NCI-H82 (cell line): ENCODE measurements at regions not wholly inside any gene's neighbourhood (a gene's known extent, or its start where the extent isn't known, plus 50 kb on each side); places are given as distances from the start of the nearest gene placed in this dataset.
A peak's percentile ranks its signal among the peaks of the same experiment; 100 is the strongest.
"Not testable (repeated sequence)": the region's sequence is repeated elsewhere in the genome, so short reads cannot be mapped to it uniquely, and the experiment has no call there.

Source experiments
- DNase-seq: peaks from one replicate; lab custom pipeline; 2025; lab: John Stamatoyannopoulos, UW

DNA sequence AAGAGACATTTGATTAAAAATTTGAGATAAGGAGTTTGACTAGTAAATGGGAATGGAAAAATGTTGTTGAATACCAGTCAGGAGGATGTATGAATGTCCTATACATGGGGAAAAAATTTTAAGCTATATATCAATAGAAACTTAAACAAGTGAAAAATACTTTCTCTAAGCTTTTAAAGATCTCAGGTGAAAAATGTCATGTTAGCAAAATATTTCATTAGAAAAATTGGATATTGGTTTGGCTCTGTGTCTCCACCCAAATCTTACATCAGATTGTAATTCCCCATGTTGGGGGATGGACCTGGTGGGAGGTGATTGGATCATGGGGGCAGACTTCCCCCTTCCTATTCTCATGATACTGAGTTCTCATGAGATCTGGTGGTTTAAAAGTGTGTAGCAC lies 279.6 kb upstream of the CADM2 start:
- no peak for DNase-seq

DNA sequence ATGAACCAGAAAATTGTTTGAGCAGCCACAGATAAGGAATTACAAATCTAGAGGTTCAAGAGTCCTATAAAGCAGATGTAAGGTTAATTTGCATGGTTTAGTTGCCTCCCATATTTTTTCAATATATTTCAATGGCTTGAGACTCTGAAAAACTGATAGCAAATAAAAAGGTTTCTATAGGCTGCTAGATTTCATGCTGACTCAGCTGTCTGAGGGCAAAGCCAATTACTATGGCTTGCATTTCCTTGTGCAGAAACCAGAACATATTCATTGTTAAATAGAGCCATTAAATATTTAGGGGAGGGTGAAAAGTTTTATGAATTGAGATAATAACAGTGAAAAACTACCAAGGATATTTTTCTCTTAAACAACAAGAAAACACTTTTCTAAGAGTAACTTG lies 278.1 kb upstream of the CADM2 start:
- no peak for DNase-seq

DNA sequence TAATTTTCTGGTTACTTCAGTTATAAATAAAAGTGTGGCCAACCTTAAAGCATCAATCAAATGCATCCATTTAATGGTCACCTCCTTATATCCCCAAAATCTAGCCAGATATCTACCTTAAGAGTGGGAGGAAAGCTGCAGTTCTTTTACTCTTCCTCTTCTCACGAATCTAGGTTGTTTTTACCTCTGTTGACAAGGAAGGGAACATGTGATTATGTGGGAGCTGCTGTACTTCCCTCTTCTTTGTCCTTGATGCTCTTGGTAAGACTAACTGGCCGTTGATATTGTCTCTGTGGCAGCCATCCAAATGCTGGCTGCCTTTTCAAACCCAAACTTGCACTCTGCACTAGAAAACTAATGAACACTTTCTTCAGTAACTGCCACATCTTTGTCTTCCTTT lies 275.3 kb upstream of the CADM2 start:
- DNase-seq, result no peak

GRCh38 chr3:84685467-84685866 lies 273.3 kb upstream of the CADM2 start:
- no peak for DNase-seq

- no peak for DNase-seq
Observed at GRCh38 chr3:84692261-84692660, 266.5 kb upstream of the CADM2 start.

DNA sequence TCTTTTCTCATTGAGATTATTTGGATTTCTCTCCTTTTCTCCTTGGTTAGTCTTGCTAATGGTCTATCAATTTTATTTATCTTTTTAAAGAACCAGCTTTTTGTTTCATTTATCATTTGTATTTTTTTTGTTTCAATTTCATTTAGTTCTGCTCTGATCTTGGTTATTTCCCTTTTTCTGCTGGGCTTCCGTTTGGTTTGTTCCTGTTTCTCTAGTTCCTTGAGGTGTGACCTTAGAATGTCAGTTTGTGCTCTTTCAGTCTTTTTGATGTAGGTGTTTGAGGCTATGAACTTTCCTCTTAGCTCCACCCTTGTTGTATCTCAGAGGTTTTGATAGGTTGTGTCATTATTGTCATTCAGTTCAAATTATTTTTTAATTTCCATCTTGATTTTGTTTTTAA lies 248.5 kb upstream of the CADM2 start:
- DNase-seq, result not testable (repeated sequence)

GRCh38 chr3:84717894-84718293 lies 240.9 kb upstream of the CADM2 start:
- no peak for DNase-seq

- DNase-seq, result no peak
Observed at GRCh38 chr3:84724877-84725276, 233.9 kb upstream of the CADM2 start.

- DNase-seq, result no peak
Observed at GRCh38 chr3:84727616-84728015, 231.2 kb upstream of the CADM2 start.

DNA sequence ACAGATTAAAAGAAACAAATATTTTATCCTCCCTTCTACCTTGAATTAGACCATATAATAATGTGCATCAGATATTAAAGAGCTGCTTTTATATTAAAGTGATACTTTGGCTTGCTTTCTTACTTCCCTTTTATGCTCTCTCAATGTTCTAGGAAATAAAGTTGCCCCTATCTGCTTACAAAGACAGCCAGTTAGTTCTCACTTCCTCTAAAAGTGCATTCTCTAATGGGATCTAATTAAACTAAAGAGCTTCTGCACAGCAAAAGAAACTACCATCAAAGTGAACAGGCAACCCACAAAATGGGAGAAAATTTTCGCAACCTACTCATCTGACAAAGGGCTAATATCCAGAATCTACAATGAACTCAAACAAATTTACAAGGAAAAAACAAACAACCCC lies 224.1 kb upstream of the CADM2 start:
- DNase-seq, result not testable (repeated sequence)

DNA sequence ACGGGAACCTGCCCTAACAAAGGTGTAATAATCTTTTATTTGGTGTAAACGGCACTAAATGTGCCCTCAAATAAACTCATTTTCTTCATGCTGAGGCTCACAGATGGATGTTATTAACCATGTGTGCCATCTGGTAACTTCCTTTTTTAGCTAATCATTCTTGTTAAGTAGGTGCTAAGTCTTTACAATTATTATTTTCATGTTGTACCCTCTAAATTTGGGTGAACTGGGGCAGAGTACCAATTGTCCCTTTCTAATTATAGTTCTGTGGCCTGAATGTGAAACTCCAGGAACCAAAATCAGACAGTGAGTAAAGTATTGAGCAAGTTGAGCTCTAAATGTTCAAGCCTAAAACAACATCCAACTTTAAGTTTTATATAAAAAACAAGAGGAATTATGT lies 220.7 kb upstream of the CADM2 start:
- DNase-seq, result no peak

- no peak for DNase-seq
Observed at GRCh38 chr3:84742915-84743425, 215.8 kb upstream of the CADM2 start.

DNA sequence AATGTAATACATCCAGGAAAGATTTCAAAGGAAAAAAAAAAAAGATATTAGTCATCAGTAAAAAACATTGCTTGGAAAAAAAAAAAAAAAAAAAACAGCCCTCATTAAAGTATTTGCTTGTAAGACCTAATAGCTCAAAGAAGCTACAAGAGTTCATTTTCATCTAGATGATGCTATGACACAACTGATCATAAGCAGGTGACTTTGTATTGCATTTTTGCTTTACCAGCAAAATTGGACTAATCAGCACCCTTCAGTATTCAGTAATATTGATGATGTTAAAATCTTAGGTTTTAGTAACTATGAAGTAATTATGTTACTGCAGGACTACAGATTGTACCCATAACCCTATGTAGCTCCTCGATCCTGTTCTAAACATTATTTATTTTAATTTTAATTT lies 214.7 kb upstream of the CADM2 start:
- no peak for DNase-seq

DNA sequence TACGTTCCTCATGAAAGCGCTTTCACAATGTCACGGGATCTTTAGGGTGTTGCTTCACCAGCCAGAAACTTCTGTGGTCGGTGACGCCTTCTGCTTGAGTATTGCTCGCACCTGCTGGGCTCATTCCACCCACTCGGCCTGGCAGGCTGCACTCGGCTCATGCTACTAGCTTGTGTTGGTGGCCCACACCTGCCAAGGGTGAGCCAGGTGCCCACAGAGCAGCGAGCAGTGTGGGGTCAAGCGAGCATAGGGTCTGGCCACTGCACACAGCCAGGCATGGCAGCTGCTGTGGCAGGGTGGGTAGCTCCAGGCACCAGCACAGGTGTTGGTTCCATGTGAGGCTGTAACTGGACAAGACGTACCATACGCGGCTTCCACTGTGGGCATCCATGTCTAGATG lies 202.9 kb upstream of the CADM2 start:
- no peak for DNase-seq

- no peak for DNase-seq
Observed at GRCh38 chr3:84759361-84759760, 199.4 kb upstream of the CADM2 start.

- no peak for DNase-seq
Observed at GRCh38 chr3:84772841-84773240, 185.9 kb upstream of the CADM2 start.

- DNase-seq, result no peak
Observed at GRCh38 chr3:84783281-84783680, 175.5 kb upstream of the CADM2 start.

DNA sequence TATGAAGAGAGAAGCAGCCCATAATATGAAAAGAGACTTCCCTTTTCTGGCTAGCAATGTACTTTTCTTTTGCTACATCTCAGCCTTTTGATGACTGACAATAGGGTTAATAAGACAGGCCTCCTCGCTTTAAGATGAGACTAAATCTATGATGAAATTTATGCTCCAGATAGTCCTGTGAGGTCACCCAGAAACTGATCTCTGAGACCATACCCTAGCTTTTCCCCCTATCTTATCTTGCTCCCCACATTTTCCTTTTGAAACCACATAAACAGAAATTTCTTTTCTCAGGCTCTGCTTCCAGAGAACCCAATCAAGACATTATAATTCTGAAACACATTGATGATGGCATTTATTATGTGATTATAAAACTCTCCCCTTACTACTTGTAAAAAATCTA lies 168.8 kb upstream of the CADM2 start:
- DNase-seq, result no peak

- DNase-seq, result no peak
Observed at GRCh38 chr3:84806958-84807357, 151.8 kb upstream of the CADM2 start.

- no peak for DNase-seq
Observed at GRCh38 chr3:84820126-84820525, 138.7 kb upstream of the CADM2 start.

DNA sequence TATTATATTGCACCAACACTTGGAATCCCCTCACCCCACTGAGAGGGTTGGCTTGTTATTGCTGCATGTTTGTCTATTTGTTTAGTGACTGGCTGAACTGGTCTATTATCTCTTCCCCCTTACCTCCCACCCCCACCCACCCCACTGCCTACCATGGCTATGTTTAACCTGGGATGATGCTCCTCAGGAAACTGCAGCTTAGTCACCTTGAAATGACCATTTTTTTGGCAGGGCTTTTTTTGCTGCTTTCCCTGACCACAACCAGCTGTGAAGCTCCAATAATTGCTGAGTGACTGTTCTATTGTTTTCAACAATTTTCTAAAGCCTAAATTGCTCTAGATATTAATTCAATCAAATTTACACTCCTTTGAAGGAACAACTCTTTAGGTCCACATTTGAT lies 137.9 kb upstream of the CADM2 start:
- DNase-seq, result no peak

GRCh38 chr3:84825817-84826216 lies 133.0 kb upstream of the CADM2 start:
- no peak for DNase-seq

DNA sequence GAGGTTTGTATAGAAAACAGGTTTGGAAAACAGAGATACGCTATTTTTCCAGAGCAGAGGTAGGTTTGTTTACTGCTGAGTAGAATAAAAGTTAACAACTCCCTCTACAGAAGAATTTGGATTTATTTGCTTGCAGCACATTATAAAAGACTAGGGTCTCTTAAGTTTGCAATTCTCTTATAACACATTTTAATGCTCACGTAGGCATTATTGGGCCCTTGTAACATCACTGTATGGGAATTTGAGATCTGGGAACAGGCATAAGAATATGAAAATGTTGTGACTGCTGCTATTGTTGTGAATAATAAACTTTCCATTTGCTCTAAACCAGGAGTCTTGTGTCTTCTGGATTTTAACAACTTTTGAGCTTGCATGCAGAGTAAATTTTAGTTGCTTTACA lies 128.3 kb upstream of the CADM2 start:
- no peak for DNase-seq

DNA sequence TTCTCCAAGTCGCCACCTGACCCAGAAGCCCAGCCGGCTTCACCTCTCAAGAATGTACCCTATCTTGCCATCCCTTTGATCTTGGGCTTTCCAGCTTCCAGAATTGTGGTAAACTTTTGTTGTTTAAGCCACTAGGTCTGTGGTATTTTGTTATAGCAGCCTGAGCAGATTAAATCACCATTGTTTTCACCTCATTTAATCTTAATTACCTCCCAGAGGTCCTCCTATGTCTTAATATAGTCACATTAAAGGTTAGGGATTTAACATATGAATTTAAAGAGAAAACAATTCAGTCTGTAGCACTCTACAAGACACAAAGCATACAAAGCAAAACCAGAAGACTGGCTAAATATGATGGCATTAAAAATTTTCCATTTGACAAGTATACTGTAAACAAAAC lies 123.4 kb upstream of the CADM2 start:
- no peak for DNase-seq

GRCh38 chr3:84836961-84837360 lies 121.8 kb upstream of the CADM2 start:
- DNase-seq, result peak; percentile 21
